NCI-H1930 (cell line): ENCODE measurements at regions not wholly inside any gene's neighbourhood (a gene's known extent, or its start where the extent isn't known, plus 50 kb on each side); places are given as distances from the start of the nearest gene placed in this dataset.
"Not testable (repeated sequence)": the region's sequence is repeated elsewhere in the genome, so short reads cannot be mapped to it uniquely, and the experiment has no call there.

Experiments
- DNase-seq, 2 experiments: peaks; one replicate each; lab custom pipeline; 2025; lab: John Stamatoyannopoulos, UW

- no peak for DNase-seq
Observed at GRCh38 chr5:39970117-39970798, 545.5 kb upstream of the DAB2 start.

GRCh38 chr5:39968381-39968780 lies 543.6 kb upstream of the DAB2 start:
- DNase-seq = no peak

GRCh38 chr5:39955156-39955555 lies 530.4 kb upstream of the DAB2 start:
- DNase-seq = no peak

- no peak for DNase-seq
Observed at GRCh38 chr5:39951070-39951469, 526.3 kb upstream of the DAB2 start.

- peak; percentile 54 to 73 for DNase-seq
Observed at GRCh38 chr5:39948867-39949468, 524.2 kb upstream of the DAB2 start.

- DNase-seq = no peak
Observed at GRCh38 chr5:39948341-39948740, 523.6 kb upstream of the DAB2 start.

GRCh38 chr5:39947657-39948056 lies 522.9 kb upstream of the DAB2 start:
- no peak for DNase-seq

GRCh38 chr5:39946356-39947045 lies 521.7 kb upstream of the DAB2 start:
- DNase-seq = no peak

GRCh38 chr5:39945870-39946269 lies 521.1 kb upstream of the DAB2 start:
- no peak for DNase-seq

GRCh38 chr5:39943811-39944210 lies 519.0 kb upstream of the DAB2 start:
- no peak for DNase-seq

DNA sequence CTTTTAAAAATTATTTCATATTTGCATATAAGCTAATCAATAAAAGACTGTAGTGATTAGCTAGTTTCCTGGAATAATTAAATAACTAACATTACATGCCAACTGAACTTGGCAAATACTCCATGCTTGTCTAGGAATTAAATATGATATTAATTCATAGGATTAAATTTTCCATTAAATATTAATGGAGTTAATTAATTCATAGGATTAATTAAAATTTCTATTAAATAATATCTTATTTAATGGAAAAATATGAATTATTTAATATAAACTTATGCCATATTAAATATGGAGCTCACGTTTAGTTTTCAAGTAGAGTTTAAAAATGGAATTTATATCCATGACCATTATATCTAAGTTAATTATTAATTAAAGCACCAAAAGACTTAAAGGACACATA lies 517.8 kb upstream of the DAB2 start:
- no peak for DNase-seq

DNA sequence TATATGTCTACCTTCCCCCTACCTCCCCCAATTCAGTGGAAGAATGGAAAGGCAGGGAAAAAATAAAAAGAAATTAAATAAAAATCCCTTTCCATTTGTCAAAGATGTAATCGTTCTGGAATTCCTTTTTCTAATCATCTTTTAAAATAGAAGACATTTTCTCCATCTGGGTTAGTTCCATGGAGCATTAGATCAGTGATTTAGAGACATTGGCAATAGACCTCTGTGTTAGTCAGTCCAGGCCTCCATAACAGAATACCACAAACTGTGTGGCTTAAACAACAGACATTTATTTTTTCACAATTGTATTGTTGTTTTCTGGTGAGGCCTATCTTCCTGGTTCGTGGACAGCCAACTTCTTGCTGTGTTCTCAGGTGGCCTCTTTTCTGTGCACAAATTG lies 516.6 kb upstream of the DAB2 start:
- DNase-seq = no peak

- DNase-seq = no peak
Observed at GRCh38 chr5:39934830-39935229, 510.1 kb upstream of the DAB2 start.

DNA sequence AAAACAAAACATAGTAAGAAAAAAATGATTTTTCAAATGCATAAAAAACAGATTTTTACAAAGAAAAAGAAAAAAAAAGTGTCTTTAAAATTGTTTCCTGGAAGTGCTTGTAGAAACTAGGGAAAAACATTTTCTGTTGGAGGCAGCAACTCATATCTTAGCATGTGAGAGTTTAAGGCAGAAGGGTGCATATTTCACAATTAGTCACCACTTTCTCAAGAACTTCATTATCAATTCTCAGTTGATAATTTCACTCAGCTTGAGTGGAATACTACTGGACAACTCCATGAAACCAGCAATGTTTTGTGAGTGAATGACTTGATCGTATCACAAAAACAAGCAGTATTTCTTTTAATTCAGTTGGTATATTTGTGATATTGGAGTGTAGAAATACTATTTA lies 508.3 kb upstream of the DAB2 start:
- no peak for DNase-seq

DNA sequence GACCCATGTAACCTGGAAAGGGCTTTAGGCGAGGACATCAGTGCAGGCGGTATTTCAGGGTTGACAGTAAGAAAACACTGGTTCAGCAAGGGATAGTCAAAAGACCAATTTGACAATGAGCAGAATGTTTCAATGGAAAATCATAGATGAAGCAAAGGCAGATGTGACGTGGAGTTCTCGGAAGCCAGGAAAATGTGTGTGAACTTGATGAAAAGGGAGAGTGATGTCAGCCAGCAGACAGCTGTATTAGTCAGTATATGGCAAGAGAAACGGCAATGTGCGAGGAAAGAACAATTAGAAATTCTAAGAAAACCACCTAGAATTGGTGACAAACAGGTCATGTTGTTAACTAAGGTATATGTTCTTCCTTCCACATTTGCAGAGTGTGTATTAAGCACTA lies 503.9 kb upstream of the DAB2 start:
- DNase-seq = no peak

DNA sequence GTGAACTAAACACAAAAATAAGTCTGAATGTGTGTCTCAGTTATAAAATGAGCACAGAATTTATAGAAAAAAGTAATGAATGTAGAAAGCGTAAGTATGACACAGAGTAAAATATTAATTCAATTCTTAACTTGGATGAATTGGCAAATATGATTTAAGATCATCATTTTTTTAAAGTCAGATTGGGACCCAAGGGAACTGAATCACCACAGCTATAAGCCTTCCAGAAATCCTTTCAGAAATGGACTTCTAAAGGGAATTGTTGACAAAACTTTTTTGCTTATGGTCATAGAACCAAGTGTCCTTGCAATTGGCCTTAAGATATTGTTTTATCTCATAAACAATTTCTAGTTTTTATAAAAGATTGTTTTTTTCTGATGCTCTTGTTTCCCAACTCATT lies 495.1 kb upstream of the DAB2 start:
- no peak for DNase-seq

DNA sequence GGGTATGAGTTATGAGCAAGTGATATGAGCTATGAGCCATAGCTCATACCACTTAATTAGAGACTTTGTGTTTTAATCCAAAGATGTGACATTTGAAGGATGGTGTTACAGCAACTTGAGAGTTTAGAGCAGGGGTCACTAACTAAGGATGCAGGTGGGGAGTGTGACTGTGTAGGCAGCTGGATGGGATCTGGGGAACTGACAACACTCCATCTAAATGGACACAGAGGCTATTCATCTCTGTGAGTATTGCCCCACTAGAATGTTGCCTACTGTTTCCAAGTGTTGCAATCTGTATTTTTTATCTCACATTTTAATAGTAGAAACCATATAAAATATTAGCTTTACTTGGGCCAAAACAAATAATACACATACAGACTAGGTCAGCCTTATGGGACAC lies 488.1 kb upstream of the DAB2 start:
- no peak for DNase-seq

DNA sequence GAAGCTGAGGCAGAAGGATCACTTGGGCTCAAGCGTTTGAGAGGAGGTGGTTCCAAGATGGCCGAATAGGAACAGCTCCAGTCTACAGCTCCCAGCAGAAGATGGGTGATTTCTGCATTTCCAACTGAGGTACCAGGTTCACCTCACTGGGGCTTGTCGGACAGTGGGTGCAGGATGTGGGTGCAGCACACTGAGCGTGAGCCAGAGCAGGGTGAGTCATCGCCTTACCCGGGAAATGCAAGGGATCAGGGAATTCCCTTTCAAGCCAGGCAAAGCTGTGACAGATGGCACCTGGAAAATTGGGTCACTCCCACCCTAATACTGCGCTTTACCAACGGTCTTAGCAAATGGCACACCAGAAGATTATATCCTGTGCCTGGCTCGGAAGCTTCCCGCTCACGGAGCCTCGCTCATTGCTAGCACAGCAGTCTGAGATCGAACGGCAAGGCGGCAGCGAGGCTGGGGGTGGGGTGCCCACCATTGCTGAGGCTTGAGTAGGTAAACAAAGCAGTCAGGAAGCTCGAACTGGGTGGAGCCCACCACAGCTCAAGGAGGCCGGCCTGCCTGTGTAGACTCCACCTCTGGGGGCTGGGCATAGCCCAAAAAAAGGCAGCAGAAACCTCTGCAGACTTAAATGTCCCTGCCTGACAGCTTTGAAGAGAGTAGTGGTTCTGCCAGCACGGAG lies 482.6 kb upstream of the DAB2 start:
- DNase-seq = not testable (repeated sequence)

DNA sequence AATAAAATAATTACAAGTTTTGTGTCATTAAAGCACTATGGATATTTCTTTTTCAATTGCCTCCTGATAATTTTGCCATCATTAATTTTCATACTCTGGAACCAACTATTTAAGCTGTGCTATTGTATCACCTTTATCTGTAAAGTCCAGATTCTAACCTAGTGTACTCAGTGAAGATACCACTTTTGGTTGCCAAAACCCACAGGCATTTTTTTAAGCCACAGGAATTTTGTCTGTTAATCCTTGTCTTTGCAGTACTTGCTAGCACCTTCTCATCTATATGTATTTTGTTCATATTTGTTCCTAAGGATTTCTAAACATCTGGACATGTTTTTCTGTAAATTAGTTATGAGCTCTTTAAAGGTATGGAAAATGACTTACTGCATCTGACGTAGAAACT lies 481.4 kb upstream of the DAB2 start:
- no peak for DNase-seq

DNA sequence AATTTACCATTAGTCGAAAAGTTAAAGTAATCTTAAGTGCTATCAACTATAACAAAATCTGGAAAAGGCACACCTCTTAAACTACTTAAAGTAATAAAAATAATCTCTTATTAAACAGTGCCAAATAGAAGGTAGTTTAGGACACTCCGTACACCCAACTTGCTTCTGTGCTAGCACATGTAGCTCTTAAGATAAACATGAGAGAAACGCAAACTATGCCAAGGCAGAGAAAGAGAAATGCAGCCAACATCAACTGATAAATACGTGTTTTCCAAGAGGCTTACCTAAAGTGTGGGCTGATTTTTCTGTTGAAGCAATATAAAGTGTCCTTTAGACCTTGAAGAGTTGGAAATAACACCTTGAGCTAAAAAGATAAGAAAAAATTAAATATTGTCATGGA lies 480.6 kb upstream of the DAB2 start:
- DNase-seq = no peak

DNA sequence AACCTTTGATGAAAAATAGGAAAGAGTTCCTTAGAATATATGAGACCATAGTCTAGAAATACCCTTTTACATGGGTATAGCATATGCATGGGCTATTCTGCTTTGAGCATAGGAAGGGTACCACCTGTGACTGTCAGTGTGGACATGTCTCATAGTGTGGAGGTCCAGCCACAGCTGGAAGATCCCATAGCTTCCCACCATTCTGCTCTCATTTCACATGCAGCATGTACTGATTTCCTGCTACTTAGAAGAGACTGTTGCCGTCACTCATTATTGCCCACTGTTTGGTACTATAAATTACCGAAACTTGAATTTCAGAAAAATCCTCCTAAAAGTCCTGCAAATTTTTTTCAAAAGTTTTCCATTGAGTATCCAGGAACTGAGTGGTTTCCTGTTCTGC lies 477.8 kb upstream of the DAB2 start:
- DNase-seq = no peak

DNA sequence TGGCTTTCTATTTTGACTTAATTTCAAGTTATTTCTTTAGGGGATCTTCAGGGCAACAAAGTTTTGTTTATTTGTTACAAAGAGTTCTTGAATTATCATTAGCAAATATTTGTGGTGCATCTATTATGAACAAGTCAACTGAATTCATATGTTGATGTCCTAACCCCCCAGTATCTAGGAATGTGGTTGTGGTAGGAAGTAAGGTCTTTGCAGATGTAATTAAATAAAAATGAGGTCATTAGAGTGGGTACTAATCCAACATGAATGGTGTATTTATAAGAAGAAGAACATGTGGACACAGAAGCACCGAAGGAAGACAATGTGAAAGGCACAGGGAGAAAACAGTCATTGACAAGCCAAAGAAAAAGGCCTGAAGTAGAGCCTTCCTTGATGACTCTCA lies 474.0 kb upstream of the DAB2 start:
- DNase-seq = no peak

- no peak for DNase-seq
Observed at GRCh38 chr5:39896706-39897105, 471.9 kb upstream of the DAB2 start.
